ENCODE measurements at regions not wholly inside any gene's neighbourhood (a gene's known extent, or its start where the extent isn't known, plus 50 kb on each side); places are given as distances from the start of the nearest gene placed in this dataset.

GRCh38 chr9:27954858-27955257 is 381.6 kb upstream of the C9orf72 start:
- H3K27ac ChIP-seq: no peak overlapping the region
- TF ChIP-seq, protein P1, sequence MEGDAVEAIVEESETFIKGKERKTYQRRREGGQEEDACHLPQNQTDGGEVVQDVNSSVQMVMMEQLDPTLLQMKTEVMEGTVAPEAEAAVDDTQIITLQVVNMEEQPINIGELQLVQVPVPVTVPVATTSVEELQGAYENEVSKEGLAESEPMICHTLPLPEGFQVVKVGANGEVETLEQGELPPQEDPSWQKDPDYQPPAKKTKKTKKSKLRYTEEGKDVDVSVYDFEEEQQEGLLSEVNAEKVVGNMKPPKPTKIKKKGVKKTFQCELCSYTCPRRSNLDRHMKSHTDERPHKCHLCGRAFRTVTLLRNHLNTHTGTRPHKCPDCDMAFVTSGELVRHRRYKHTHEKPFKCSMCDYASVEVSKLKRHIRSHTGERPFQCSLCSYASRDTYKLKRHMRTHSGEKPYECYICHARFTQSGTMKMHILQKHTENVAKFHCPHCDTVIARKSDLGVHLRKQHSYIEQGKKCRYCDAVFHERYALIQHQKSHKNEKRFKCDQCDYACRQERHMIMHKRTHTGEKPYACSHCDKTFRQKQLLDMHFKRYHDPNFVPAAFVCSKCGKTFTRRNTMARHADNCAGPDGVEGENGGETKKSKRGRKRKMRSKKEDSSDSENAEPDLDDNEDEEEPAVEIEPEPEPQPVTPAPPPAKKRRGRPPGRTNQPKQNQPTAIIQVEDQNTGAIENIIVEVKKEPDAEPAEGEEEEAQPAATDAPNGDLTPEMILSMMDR (conservative IDR thresholded peaks at IDR 0.05): no peak
- TF ChIP-seq ZFX (IDR thresholded peaks at IDR 0.05): no peak

DNA sequence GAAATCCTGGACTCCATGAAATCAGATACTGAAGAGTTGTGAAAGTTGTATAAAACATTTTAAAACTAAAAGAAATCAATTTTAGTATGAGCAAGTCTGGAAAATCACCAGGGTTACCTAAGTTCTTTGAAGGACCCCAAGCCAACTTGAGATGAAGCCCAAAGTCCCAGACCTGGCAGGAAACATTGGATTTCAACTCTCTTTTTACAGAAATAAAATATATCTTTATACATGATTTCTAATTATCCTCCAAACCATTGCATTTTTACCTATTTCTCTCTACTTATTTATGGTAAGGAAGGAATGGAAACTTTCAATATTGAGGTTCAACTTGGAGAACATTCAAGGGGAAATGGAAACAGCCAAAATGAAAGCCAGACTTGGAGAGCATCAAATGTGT is 390.6 kb upstream of the C9orf72 start:
- TF ChIP-seq, protein P1 (conservative IDR thresholded peaks at IDR 0.05): no peak
- no peak for TF ChIP-seq ZFX (IDR thresholded peaks at IDR 0.05)
- no peak overlapping the region for H3K27ac ChIP-seq

GRCh38 chr9:27967210-27967609 is 393.9 kb upstream of the C9orf72 start:
- H3K27ac ChIP-seq: no peak overlapping the region
- TF ChIP-seq ZFX (IDR thresholded peaks at IDR 0.05): no peak
- TF ChIP-seq, protein P1 (conservative IDR thresholded peaks at IDR 0.05): no peak

DNA sequence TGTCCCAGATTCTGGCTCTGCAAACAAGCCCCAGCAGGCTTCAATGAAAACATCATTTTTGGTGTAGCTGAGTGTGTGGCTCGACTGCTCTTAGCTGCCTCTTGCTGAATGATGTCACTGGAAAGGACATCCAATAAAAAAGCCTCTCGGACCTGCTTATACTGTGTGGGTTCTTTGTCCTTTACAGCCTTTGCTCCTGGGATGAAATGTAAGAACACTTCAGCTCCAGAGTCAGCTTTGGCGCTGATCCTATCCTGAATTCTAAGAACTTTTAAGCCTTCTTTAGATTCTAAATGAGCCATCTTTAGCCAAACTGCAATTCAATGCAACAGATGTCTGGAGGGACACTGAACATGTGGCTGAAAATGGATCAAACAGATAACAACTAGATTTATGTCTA is 404.6 kb upstream of the C9orf72 start:
- no peak overlapping the region for H3K27ac ChIP-seq
- TF ChIP-seq, protein P1 (conservative IDR thresholded peaks at IDR 0.05): no peak
- TF ChIP-seq ZFX (IDR thresholded peaks at IDR 0.05): no peak

GRCh38 chr9:27985714-27986113 is 412.4 kb upstream of the C9orf72 start:
- TF ChIP-seq, protein P1 (conservative IDR thresholded peaks at IDR 0.05): no peak
- TF ChIP-seq ZFX (IDR thresholded peaks at IDR 0.05): no peak
- no peak overlapping the region for H3K27ac ChIP-seq

DNA sequence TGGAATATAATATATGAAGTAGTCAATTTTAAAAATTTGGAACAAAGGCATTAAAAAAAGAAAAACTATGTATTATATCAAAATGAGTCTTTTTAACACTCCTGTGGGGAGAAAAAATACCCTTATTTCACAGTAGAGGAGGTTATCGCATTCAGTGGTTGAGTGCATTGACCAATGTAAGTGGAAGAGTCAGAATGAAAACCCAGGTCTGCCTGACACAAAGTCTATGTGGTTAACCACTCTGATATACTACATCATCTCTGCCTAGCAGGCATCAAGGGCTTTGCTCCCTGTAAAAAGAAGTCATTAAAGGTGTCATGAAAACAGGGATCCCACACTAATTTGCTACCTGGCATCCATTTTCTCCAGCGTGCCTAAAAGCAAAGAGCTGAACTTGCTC is 417.2 kb upstream of the C9orf72 start:
- no peak overlapping the region for H3K27ac ChIP-seq
- TF ChIP-seq, protein P1 (conservative IDR thresholded peaks at IDR 0.05): no peak
- TF ChIP-seq ZFX (IDR thresholded peaks at IDR 0.05): no peak

GRCh38 chr9:27991221-27991620 is 417.9 kb upstream of the C9orf72 start:
- TF ChIP-seq, protein P1 (conservative IDR thresholded peaks at IDR 0.05): no peak

More at GRCh38 chr9:27991221-27991620, 417.9 kb upstream of the C9orf72 start:
- no peak overlapping the region for H3K27ac ChIP-seq

Data from C4-2B (cell line).